ENCODE measurements at regions not wholly inside any gene's neighbourhood (a gene's known extent, or its start where the extent isn't known, plus 50 kb on each side); places are given as distances from the start of the nearest gene placed in this dataset.

DNA sequence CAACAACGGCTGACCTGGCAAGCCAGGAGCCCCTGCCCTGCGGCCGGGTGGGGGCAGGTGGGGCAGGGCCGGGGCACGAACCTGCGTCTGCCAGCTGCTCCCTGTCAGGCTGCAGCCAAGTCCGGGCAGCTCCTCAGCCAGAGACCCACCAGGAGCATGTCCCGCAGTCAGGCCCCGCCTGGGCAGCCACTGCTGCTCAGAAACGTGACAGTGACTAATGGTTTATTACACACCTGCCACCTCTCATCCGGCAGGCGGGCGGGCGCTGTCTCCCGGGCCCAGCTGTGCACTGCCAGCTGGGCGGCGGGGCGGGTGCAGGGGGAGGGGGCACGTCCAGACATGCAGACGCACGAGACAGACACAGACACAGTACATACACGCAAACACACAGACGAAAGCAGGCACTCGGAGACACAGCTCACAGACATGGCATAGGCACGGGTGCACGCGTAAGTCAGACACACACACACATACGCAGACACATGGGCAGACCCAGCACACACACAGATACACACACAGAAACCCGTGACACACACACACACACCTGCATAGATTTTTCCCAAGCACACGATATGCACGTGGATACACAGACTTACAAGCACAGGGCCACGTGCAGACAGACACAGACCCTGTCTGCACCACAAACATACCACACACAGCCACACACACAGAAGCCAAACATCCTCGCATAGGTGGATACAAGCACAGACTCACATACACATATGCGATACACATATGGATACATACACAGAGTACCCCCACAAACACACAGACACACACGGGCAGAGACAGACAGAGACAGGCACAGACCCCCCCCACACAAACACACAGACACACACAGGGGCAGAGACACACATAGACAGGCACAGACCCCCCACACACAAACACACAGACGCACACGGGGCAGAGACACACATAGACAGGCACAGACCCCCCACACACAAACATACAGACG is 248.3 kb upstream of the CIBAR2 start:
- H3K4ac ChIP-seq (ENCODE audit: low read depth, low read length): no peak overlapping the region
- no peak overlapping the region for H2AK9ac ChIP-seq (replicated peaks; ENCODE audit: low read depth, low read length, poor library complexity)
- H3K56ac ChIP-seq (ENCODE audit: extremely low read depth, insufficient read depth, low read length): no peak overlapping the region
- no peak overlapping the region for H2BK20ac ChIP-seq (ENCODE audit: low read depth, low read length)
- H3K36me3 ChIP-seq (ENCODE audit: control insufficient read depth, insufficient read depth, low read length): peaks cover 4% of the 10 kb centered on the region; the same call in 1 of the 2 replicates
- dilution Hi-C loops (cut with HindIII; ENCODE audit: low sequenced_read_pairs, unreplicated experiment) (no loop called here), intact Hi-C loops (cut with micrococcal nuclease) (no loop called here), in situ Hi-C loops (cut with MboI; ENCODE audit: low sequenced_read_pairs) (no loop called here)
- H3K9me3 ChIP-seq (ENCODE audit: control insufficient read depth, insufficient read depth, low read length): peaks cover 3% of the 10 kb centered on the region; the same call in 1 of the 2 replicates
- no peak overlapping the region for H3K23ac ChIP-seq (ENCODE audit: low read depth, low read length)
- ChIA-PET POLR2A (ENCODE audit: unreplicated experiment) (no interaction called here), CTCF (no interaction called here)
- WGBS, 2 experiments (ENCODE audit: extremely low coverage in 2 of 2, insufficient read length in 1 of 2): 80% methylated on average over 10 of the region's 38 CpGs; no CpG with 5 or more reads in 1 of the 2 experiments
- BruUV-seq (replicated peaks): no TSS peak
- H3K27ac ChIP-seq (ENCODE audit: insufficient read depth, low read length): no peak overlapping the region
- no peak overlapping the region for H2BK120ac ChIP-seq (ENCODE audit: low read depth, low read length)
- no peak overlapping the region for H2AK5ac ChIP-seq (ENCODE audit: low read depth, low read length)
- no peak overlapping the region for H4K91ac ChIP-seq (ENCODE audit: insufficient read depth, low read depth, low read length)
- H4K8ac ChIP-seq (ENCODE audit: low read depth in 2 of 2, low read length in 2 of 2): no peak overlapping the region
- H3K14ac ChIP-seq (replicated peaks; ENCODE audit: low read depth, low read length): no peak overlapping the region
- H3K79me1 ChIP-seq (ENCODE audit: low read depth in 1 of 2, low read length in 2 of 2): peaks cover 21 to 52% of the 10 kb centered on the region in 2 experiments
- no peak for TF ChIP-seq CEBPB (IDR thresholded peaks at IDR 0.05; ENCODE audit: low read depth, low read length)
- no peak for TF ChIP-seq MAFK (IDR thresholded peaks at IDR 0.05; ENCODE audit: low read depth, low read length)
- TF ChIP-seq RAD21 (IDR thresholded peaks at IDR 0.05; ENCODE audit: low read length): no peak
- no peak for TF ChIP-seq CHD1 (IDR thresholded peaks at IDR 0.05; ENCODE audit: low read depth, low read length)
- TF ChIP-seq, protein P1, sequence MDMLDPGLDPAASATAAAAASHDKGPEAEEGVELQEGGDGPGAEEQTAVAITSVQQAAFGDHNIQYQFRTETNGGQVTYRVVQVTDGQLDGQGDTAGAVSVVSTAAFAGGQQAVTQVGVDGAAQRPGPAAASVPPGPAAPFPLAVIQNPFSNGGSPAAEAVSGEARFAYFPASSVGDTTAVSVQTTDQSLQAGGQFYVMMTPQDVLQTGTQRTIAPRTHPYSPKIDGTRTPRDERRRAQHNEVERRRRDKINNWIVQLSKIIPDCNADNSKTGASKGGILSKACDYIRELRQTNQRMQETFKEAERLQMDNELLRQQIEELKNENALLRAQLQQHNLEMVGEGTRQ (IDR thresholded peaks at IDR 0.05; ENCODE audit: low read depth, low read length): no peak
- TF ChIP-seq BHLHE40 (IDR thresholded peaks at IDR 0.05; ENCODE audit: low read depth, low read length): no peak
- TF ChIP-seq MAZ (IDR thresholded peaks at IDR 0.05; ENCODE audit: borderline replicate concordance, low read depth, low read length): no peak
- no peak overlapping the region for H2BK15ac ChIP-seq (ENCODE audit: low read depth, low read length)
- H4K5ac ChIP-seq (ENCODE audit: low read depth, low read length): no peak overlapping the region
- H3K4me3 ChIP-seq (ENCODE audit: insufficient read depth, low read depth, low read length): no peak overlapping the region
- no peak overlapping the region for H2AFZ ChIP-seq (replicated peaks; ENCODE audit: low read length, poor library complexity)
- H3K9ac ChIP-seq (ENCODE audit: low read depth, low read length): no peak overlapping the region
- no peak overlapping the region for H3K4me2 ChIP-seq (ENCODE audit: low read depth, low read length)
- H3K4me1 ChIP-seq (ENCODE audit: control insufficient read depth, insufficient read depth, low read length): peaks cover 9% of the 10 kb centered on the region; the same call in 1 of the 2 replicates
- ATAC-seq (ENCODE audit: low read depth): no peak
- H3K27me3 ChIP-seq (ENCODE audit: control insufficient read depth, insufficient read depth, low read length): no peaks in the 10 kb centered on the region
- H2BK5ac ChIP-seq (ENCODE audit: low read depth, low read length, poor library complexity, severe bottlenecking): no peak overlapping the region
- no peak overlapping the region for H3K18ac ChIP-seq (ENCODE audit: low read depth, low read length)
- H4K20me1 ChIP-seq (ENCODE audit: insufficient read depth, low read length): peaks cover 67% of the 10 kb centered on the region
- no peak for DNase-seq
- peaks cover 3% of the 10 kb centered on the region; the same call in 1 of the 2 replicates for H3K9me1 ChIP-seq (ENCODE audit: insufficient read depth, low read length)

Data from IMR-90 (cell line).